ENCODE measurements at regions not wholly inside any gene's neighbourhood (a gene's known extent, or its start where the extent isn't known, plus 50 kb on each side); places are given as distances from the start of the nearest gene placed in this dataset.
"Not testable (repeated sequence)": the region's sequence is repeated elsewhere in the genome, so short reads cannot be mapped to it uniquely, and the experiment has no call there.

GRCh38 chrX:55142206-55142918 lies 53.5 kb downstream of the PAGE2 start:
- no peak for DNase-seq

- no peak for DNase-seq
Measured at GRCh38 chrX:55142919-55143310, 54.1 kb downstream of the PAGE2 start.

GRCh38 chrX:55143621-55144020 lies 54.8 kb downstream of the PAGE2 start:
- no peak for DNase-seq

GRCh38 chrX:55144697-55145096 lies 55.9 kb downstream of the PAGE2 start:
- DNase-seq, result no peak

GRCh38 chrX:55149242-55149641 lies 60.4 kb downstream of the PAGE2 start:
- no peak for DNase-seq

DNA sequence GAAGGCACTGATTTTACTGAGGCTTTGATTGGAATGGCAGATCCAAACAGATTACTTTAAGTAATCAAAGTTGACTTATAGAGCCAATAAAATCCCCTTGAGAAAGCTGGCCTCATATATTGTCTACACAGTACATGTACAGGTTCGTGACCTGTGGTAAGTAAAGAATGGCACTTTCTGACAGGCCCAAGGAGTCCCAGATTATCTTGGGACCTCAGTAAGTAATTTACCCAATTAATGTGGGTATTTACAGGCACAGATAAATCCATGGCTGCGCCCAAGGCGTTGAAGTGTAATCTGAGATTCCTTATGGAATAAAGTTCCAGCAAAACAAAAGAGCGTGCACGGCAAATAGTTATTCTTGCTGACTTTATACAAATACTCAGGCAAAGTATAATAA lies 62.4 kb downstream of the PAGE2 start:
- no peak for DNase-seq

DNA sequence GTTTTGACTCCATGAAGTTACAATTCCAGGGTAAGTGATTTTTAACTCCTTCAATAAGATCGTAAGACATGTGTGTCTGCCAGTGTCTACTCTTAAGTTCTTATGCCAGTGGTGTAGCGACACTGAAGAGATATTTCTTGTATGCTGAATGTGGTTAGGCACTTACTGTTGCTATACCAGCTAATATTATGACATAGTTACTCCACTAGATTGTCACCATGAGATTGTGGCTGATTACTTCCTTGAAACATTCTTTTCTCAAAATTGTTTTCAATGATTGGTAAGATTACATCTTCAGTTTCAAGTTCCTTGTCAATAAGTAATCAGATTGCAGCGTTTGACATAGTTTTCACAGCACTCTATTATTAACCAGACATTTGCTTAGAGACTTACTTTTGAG lies 60.6 kb upstream of the PAGE5 start:
- no peak for DNase-seq

- DNase-seq, result peak; percentile 90
Measured at GRCh38 chrX:55160685-55161552, 59.2 kb upstream of the PAGE5 start.

GRCh38 chrX:55161581-55161980 lies 58.6 kb upstream of the PAGE5 start:
- no peak for DNase-seq

- DNase-seq, result no peak
Measured at GRCh38 chrX:55163171-55163570, 57.0 kb upstream of the PAGE5 start.

- not testable (repeated sequence) for DNase-seq
Measured at GRCh38 chrX:55165026-55165425, 55.1 kb upstream of the PAGE5 start.

DNA sequence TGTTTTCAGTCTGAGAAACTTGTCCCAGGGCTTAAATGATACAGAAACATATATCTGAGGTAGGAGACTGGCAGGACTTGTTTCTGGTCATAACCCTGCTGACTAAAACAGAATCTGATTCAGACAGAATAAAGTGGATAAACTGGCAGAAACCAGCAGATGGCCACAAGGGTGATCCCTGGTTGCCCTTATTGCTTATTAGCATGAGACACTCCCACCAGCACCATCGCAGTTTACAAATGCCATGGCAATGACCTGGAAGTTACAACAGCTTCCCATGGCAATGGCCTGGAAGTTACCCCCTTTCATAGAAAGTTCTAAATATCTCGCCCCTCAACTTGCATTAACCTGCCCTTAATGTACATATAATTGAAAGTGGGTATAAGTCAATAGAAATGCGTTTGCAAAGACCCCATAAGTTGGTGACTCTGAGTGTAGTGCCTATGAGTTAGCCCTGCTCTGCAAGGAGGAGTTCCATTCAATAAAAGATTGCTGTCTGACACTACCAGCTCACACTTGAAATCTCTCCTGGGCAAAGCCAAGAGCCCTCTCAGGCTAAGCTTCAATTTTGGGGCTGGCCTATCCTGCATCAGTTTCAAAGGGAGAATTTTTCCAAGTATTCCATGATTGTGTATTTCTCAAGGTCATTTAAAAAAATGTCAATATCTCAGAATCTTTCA lies 52.9 kb upstream of the PAGE5 start:
- no peak for DNase-seq

DNA sequence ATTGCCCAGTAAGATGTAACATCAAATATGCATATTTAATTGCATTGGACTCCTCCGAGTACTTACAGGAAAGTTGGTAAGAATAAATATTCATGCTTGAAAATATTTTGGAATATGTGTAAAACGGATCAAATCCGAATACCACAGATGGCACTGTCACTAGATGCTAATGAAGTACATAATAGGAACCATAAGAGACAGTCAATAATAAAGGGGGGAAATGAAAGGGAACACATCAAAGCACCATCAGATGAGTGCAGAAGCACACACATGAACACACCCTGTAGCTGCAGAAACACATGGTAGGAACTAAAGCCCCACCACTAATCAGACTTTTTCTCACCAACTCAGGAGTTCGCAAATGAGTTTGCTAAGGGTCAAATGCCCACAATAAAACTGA lies 52.2 kb upstream of the PAGE5 start:
- DNase-seq, result no peak

DNA sequence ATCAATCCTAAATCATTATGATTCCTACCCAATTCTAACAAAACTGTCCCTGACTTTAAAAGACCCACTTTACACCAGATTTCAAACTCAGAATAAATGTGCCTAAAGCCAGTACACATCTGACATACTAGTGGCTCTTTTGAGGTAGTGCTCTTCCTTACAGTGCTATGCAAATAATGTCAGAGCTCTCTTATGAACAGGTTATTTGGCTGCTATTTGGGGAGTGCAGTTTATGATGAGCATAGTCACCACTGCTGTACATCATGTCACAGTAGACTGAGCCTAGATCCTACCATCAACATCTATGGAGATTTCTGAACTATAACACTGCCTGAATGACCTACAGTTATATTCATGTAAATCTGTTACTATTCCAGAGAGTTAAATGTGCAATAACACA lies 50.4 kb upstream of the PAGE5 start:
- no peak for DNase-seq

Data from central memory CD4-positive, alpha-beta T cell (primary cell).